ENCODE measurements at regions not wholly inside any gene's neighbourhood (a gene's known extent, or its start where the extent isn't known, plus 50 kb on each side); places are given as distances from the start of the nearest gene placed in this dataset.

GRCh38 chr10:64477791-64478190, 956.6 kb downstream of the REEP3 start:
- no peak for TF ChIP-seq EZH2 (IDR thresholded peaks at IDR 0.05; ENCODE audit: borderline replicate concordance, insufficient read depth, low read depth, low read length, poor library complexity, severe bottlenecking)
- no peak for TF ChIP-seq CTCF (IDR thresholded peaks at IDR 0.05)

All from B cell (primary cell).